ENCODE measurements at regions not wholly inside any gene's neighbourhood (a gene's known extent, or its start where the extent isn't known, plus 50 kb on each side); places are given as distances from the start of the nearest gene placed in this dataset.

- no peaks in the 10 kb centered on the region for H3K36me3 Mint-ChIP-seq
- no peak overlapping the region for H3K4me3 Mint-ChIP-seq
- DNase-seq (ENCODE audit: low spot score) (no peak), ATAC-seq (no peak)
- H3K27ac Mint-ChIP-seq = no peak overlapping the region
- no peaks in the 10 kb centered on the region for H3K9me3 Mint-ChIP-seq
- POLR2A ChIA-PET = no interaction called here
- CTCF ChIA-PET = no interaction called here
- no peaks in the 10 kb centered on the region for H3K27me3 Mint-ChIP-seq (ENCODE audit: low read depth)
- peaks cover 6% of the 10 kb centered on the region for H3K4me1 Mint-ChIP-seq
- no peak for TF ChIP-seq SMAD4 (CRISPR knock-in tag; IDR thresholded peaks at IDR 0.05)
- TF ChIP-seq, protein P1, sequence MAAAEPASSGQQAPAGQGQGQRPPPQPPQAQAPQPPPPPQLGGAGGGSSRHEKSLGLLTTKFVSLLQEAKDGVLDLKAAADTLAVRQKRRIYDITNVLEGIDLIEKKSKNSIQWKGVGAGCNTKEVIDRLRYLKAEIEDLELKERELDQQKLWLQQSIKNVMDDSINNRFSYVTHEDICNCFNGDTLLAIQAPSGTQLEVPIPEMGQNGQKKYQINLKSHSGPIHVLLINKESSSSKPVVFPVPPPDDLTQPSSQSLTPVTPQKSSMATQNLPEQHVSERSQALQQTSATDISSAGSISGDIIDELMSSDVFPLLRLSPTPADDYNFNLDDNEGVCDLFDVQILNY (CRISPR knock-in tag; IDR thresholded peaks at IDR 0.05) = no peak
- TF ChIP-seq ZNF671 (CRISPR knock-in tag; IDR thresholded peaks at IDR 0.05) = no peak
- TF ChIP-seq ATF2 (CRISPR knock-in tag; IDR thresholded peaks at IDR 0.05; ENCODE audit: borderline replicate concordance, low read depth) = no peak
- no peak for TF ChIP-seq AR (CRISPR knock-in tag; IDR thresholded peaks at IDR 0.05)
- TF ChIP-seq OVOL2 (CRISPR knock-in tag; IDR thresholded peaks at IDR 0.05; ENCODE audit: borderline replicate concordance) = no peak
- TF ChIP-seq, protein P2, sequence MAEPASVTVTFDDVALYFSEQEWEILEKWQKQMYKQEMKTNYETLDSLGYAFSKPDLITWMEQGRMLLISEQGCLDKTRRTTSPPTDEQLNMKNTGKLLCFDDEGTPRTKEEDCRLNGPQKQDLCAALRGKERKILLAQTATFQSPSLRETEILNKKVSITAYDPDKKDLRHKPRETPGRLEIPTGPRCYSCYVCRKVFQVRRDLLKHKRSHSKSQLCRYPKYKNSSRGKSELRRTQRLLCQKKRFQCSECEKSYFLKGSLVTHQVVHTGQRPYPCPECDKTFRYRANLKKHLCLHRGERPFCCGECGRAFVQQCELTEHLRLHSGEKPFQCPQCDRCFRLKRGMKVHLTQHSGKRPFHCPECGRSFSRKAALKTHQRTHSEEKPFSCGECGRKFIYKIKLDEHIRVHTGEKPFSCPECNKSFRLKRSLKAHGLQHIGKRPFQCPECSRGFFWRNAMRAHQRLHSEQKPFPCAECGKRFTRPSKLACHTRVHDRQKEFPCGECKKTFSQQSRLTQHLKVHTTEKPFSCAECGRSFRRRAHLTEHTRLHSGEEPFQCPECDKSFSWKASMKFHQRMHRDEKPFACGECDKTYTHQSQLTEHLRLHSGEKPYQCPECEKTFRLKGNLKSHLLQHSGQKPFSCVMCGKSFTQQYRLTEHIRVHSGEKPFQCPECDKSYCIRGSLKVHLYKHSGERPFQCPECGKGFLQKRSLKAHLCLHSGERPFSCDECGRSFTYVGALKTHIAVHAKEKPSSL (CRISPR knock-in tag; conservative IDR thresholded peaks at IDR 0.05) = no peak
- TF ChIP-seq TEAD1 (CRISPR knock-in tag; IDR thresholded peaks at IDR 0.05) = no peak
- no peak for TF ChIP-seq CREM (CRISPR knock-in tag; IDR thresholded peaks at IDR 0.05)
- TF ChIP-seq TP53 (CRISPR knock-in tag; IDR thresholded peaks at IDR 0.05) = no peak
- no peak for TF ChIP-seq ZNF232 (CRISPR knock-in tag; IDR thresholded peaks at IDR 0.05)
- no peak for TF ChIP-seq ZNF317 (CRISPR knock-in tag; IDR thresholded peaks at IDR 0.05; ENCODE audit: borderline replicate concordance, low read depth)
- TF ChIP-seq USF2 (CRISPR knock-in tag; IDR thresholded peaks at IDR 0.05) = no peak
- TF ChIP-seq, protein P3, sequence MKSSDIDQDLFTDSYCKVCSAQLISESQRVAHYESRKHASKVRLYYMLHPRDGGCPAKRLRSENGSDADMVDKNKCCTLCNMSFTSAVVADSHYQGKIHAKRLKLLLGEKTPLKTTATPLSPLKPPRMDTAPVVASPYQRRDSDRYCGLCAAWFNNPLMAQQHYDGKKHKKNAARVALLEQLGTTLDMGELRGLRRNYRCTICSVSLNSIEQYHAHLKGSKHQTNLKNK (CRISPR knock-in tag; IDR thresholded peaks at IDR 0.05) = no peak
- TF ChIP-seq, protein P4, sequence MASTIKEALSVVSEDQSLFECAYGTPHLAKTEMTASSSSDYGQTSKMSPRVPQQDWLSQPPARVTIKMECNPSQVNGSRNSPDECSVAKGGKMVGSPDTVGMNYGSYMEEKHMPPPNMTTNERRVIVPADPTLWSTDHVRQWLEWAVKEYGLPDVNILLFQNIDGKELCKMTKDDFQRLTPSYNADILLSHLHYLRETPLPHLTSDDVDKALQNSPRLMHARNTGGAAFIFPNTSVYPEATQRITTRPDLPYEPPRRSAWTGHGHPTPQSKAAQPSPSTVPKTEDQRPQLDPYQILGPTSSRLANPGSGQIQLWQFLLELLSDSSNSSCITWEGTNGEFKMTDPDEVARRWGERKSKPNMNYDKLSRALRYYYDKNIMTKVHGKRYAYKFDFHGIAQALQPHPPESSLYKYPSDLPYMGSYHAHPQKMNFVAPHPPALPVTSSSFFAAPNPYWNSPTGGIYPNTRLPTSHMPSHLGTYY (CRISPR knock-in tag; IDR thresholded peaks at IDR 0.05) = no peak
- no peak for TF ChIP-seq ZNF423 (CRISPR knock-in tag; IDR thresholded peaks at IDR 0.05)
These were observed 346.8 kb upstream of the FAM174A start for GRCh38 chr5:100188339-100188738.

- Mint-ChIP-seq H3K36me3 (no peaks in the 10 kb centered on the region), H3K27ac (no peak overlapping the region), H3K27me3 (ENCODE audit: low read depth) (no peaks in the 10 kb centered on the region), H3K4me1 (peaks cover 6% of the 10 kb centered on the region), H3K4me3 (no peak overlapping the region), H3K9me3 (peaks cover 7% of the 10 kb centered on the region; the same call in 1 of the 2 replicates)
- POLR2A ChIA-PET = no interaction called here
- DNase-seq (ENCODE audit: low spot score) (no peak), ATAC-seq (no peak; the same call in 1 of the 2 replicates)
- CTCF ChIA-PET = interaction anchor here (0.5 kb wide), 1 partner anchor 10 kb away, joined by 3 read pairs; no protein-coding TSS in a partner anchor
- no peak for TF ChIP-seq NR3C1 (CRISPR knock-in tag; conservative IDR thresholded peaks at IDR 0.05; ENCODE audit: low read depth)
- TF ChIP-seq MXD4 (CRISPR knock-in tag; IDR thresholded peaks at IDR 0.05; ENCODE audit: borderline replicate concordance) = no peak
- TF ChIP-seq, protein P5, sequence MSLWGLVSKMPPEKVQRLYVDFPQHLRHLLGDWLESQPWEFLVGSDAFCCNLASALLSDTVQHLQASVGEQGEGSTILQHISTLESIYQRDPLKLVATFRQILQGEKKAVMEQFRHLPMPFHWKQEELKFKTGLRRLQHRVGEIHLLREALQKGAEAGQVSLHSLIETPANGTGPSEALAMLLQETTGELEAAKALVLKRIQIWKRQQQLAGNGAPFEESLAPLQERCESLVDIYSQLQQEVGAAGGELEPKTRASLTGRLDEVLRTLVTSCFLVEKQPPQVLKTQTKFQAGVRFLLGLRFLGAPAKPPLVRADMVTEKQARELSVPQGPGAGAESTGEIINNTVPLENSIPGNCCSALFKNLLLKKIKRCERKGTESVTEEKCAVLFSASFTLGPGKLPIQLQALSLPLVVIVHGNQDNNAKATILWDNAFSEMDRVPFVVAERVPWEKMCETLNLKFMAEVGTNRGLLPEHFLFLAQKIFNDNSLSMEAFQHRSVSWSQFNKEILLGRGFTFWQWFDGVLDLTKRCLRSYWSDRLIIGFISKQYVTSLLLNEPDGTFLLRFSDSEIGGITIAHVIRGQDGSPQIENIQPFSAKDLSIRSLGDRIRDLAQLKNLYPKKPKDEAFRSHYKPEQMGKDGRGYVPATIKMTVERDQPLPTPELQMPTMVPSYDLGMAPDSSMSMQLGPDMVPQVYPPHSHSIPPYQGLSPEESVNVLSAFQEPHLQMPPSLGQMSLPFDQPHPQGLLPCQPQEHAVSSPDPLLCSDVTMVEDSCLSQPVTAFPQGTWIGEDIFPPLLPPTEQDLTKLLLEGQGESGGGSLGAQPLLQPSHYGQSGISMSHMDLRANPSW (CRISPR knock-in tag; conservative IDR thresholded peaks at IDR 0.05; ENCODE audit: low read depth) = no peak
- no peak for TF ChIP-seq USF2 (CRISPR knock-in tag; IDR thresholded peaks at IDR 0.05)
These were observed 349.0 kb upstream of the FAM174A start for GRCh38 chr5:100186181-100186580.

All from WTC11 (cell line).